Endothelial cell of umbilical vein (primary cell): ENCODE measurements at regions not wholly inside any gene's neighbourhood (a gene's known extent, or its start where the extent isn't known, plus 50 kb on each side); places are given as distances from the start of the nearest gene placed in this dataset.

Source experiments
- CTCF ChIP-seq, 2 donors: IDR thresholded peaks; 1 replicate in 1 of 2; 2 replicates in 1 of 2; pipeline ENCODE4 v1.5.1; 2011; ENCODE audit warnings: low read length in 2 of 2, mild to moderate bottlenecking in 2 of 2, moderate library complexity in 2 of 2, control low read depth in 1 of 2, inconsistent platforms in 1 of 2, low read depth in 1 of 2; ENCODE audit not compliant: insufficient read depth in 1 of 2; ENCODE audit errors: extremely low read depth in 1 of 2
- EZH2 ChIP-seq: IDR thresholded peaks from 2 replicates; pipeline ENCODE4 v1.6.1; 2012; ENCODE audit warnings: borderline replicate concordance, low read depth, mild to moderate bottlenecking, moderate library complexity, low read length, inconsistent platforms; ENCODE audit not compliant: severe bottlenecking
- JUN ChIP-seq: IDR thresholded peaks from 2 replicates; pipeline ENCODE4 v1.6.1; 2011; ENCODE audit warnings: borderline replicate concordance, low read depth; ENCODE audit not compliant: insufficient read length, insufficient read depth
- MAX ChIP-seq: IDR thresholded peaks from 2 replicates; pipeline ENCODE4 v1.6.1; 2011; ENCODE audit not compliant: insufficient read depth, insufficient read length
- MYC ChIP-seq: IDR thresholded peaks from one replicate; pipeline ENCODE4 v1.6.1; 2011; ENCODE audit warnings: mild to moderate bottlenecking, low read depth, low read length
- POLR2A ChIP-seq: IDR thresholded peaks from 2 replicates; pipeline ENCODE4 v1.6.1; 2012; ENCODE audit warnings: low read depth, mild to moderate bottlenecking, control low read depth, low read length
- POLR2AphosphoS5 ChIP-seq: IDR thresholded peaks from 2 replicates; pipeline ENCODE4 v1.6.1; 2012; ENCODE audit warnings: low read depth, mild to moderate bottlenecking, control low read depth, low read length, moderate library complexity; ENCODE audit not compliant: insufficient read depth

GRCh38 chr3:56879436-56880215 is 77.9 kb upstream of the ARHGEF3 start:
- TF ChIP-seq MAX, result no peak
- TF ChIP-seq CTCF (IDR thresholded peaks at IDR 0.05; ENCODE audit: extremely low read depth in 1 of 2, insufficient read depth in 1 of 2, low read depth in 1 of 2, low read length in 2 of 2), result no peak
- no peak for TF ChIP-seq MYC
- TF ChIP-seq POLR2AphosphoS5, result no peak
- no peak for TF ChIP-seq EZH2
- peak; percentile 49 for TF ChIP-seq JUN
- no peak for TF ChIP-seq POLR2A
